ENCODE measurements at regions not wholly inside any gene's neighbourhood (a gene's known extent, or its start where the extent isn't known, plus 50 kb on each side); places are given as distances from the start of the nearest gene placed in this dataset.
"Not testable (repeated sequence)": the region's sequence is repeated elsewhere in the genome, so short reads cannot be mapped to it uniquely, and the experiment has no call there.

- Histone ChIP-seq H2AK5ac (ENCODE audit: low read depth, low read length) (no peak overlapping the region), H3K79me1 (ENCODE audit: low read depth, low read length) (no peaks in the 10 kb centered on the region), H3K4ac (ENCODE audit: low read length) (no peak overlapping the region), H3K9me3 (replicated peaks in 1 of 2; ENCODE audit: control insufficient read depth in 2 of 2, insufficient read depth in 1 of 2, low read depth in 1 of 2, low read length in 2 of 2) (no peaks in the 10 kb centered on the region), H2BK5ac (ENCODE audit: low read length) (no peak overlapping the region), H3K27me3 (ENCODE audit: control insufficient read depth in 3 of 3, insufficient read depth in 3 of 3, low read depth in 1 of 3, low read length in 3 of 3) (no peaks in the 10 kb centered on the region), H2BK12ac (ENCODE audit: low read length) (no peak overlapping the region), H3K4me1 (ENCODE audit: control insufficient read depth in 2 of 2, insufficient read depth in 1 of 2, low read depth in 1 of 2, low read length in 2 of 2) (peaks cover 5 to 8% of the 10 kb centered on the region in 2 donors), H3K27ac (replicated peaks; ENCODE audit: low read length) (peak overlapping the region; percentile 59), H3K36me3 (replicated peaks in 1 of 2; ENCODE audit: control insufficient read depth in 2 of 2, insufficient read depth in 2 of 2, low read length in 2 of 2) (no peaks in the 10 kb centered on the region), H4K8ac (ENCODE audit: low read depth, low read length) (no peak overlapping the region), H2BK120ac (ENCODE audit: low read depth, low read length) (no peak overlapping the region), H3K9ac (ENCODE audit: low read depth, low read length, poor library complexity) (no peak overlapping the region), H3K14ac (ENCODE audit: low read length) (no peak overlapping the region), H3K4me2 (ENCODE audit: insufficient read depth, low read length, poor library complexity, severe bottlenecking) (no peak overlapping the region), H4K91ac (ENCODE audit: low read depth, low read length, poor library complexity) (no peak overlapping the region), H2BK15ac (ENCODE audit: low read length) (no peak overlapping the region), H3K4me3 (ENCODE audit: low read length in 2 of 2) (no peak overlapping the region), H3K18ac (ENCODE audit: low read length) (no peak overlapping the region), H2AFZ (ENCODE audit: low read length) (peak overlapping the region; percentile 67), H3K23ac (ENCODE audit: low read depth, low read length, poor library complexity) (no peak overlapping the region)
- no peak for DNase-seq (ENCODE audit: low spot score)
- no CpG with 5 or more reads among the region's 2 CpGs for WGBS, 2 donors (ENCODE audit: extremely low coverage in 2 of 2, insufficient read length in 2 of 2, insufficient replicate concordance in 1 of 2)
These were observed 361.3 kb downstream of the NR2F1-AS1 start for GRCh38 chr5:93219641-93220145.

- H3K14ac ChIP-seq (ENCODE audit: low read length); H4K91ac ChIP-seq (ENCODE audit: low read depth, low read length, poor library complexity); H3K18ac ChIP-seq (ENCODE audit: low read length); H3K23ac ChIP-seq (ENCODE audit: low read depth, low read length, poor library complexity); H2BK15ac ChIP-seq (ENCODE audit: low read length); H2BK120ac ChIP-seq (ENCODE audit: low read depth, low read length); H3K4me3 ChIP-seq (ENCODE audit: low read length in 2 of 2); H3K4ac ChIP-seq (ENCODE audit: low read length); H2AK5ac ChIP-seq (ENCODE audit: low read depth, low read length); H3K27me3 ChIP-seq (ENCODE audit: control insufficient read depth in 3 of 3, insufficient read depth in 3 of 3, low read depth in 1 of 3, low read length in 3 of 3); H4K8ac ChIP-seq (ENCODE audit: low read depth, low read length); H3K36me3 ChIP-seq (replicated peaks in 1 of 2; ENCODE audit: control insufficient read depth in 2 of 2, insufficient read depth in 2 of 2, low read length in 2 of 2); H3K4me2 ChIP-seq (ENCODE audit: insufficient read depth, low read length, poor library complexity, severe bottlenecking); H2BK12ac ChIP-seq (ENCODE audit: low read length); H2BK5ac ChIP-seq (ENCODE audit: low read length); DNase-seq (ENCODE audit: low spot score); H3K79me1 ChIP-seq (ENCODE audit: low read depth, low read length); H3K9me3 ChIP-seq (replicated peaks in 1 of 2; ENCODE audit: control insufficient read depth in 2 of 2, insufficient read depth in 1 of 2, low read depth in 1 of 2, low read length in 2 of 2); H3K4me1 ChIP-seq (ENCODE audit: control insufficient read depth in 2 of 2, insufficient read depth in 1 of 2, low read depth in 1 of 2, low read length in 2 of 2); H3K27ac ChIP-seq (replicated peaks; ENCODE audit: low read length); H2AFZ ChIP-seq (ENCODE audit: low read length); H3K9ac ChIP-seq (ENCODE audit: low read depth, low read length, poor library complexity): not testable (repeated sequence)
- WGBS, 2 donors (ENCODE audit: extremely low coverage in 2 of 2, insufficient read length in 2 of 2, insufficient replicate concordance in 1 of 2), result no CpG with 5 or more reads among the region's 28 CpGs
These were observed 367.8 kb downstream of the NR2F1-AS1 start for GRCh38 chr5:93213111-93213794.

GRCh38 chr5:93209476-93209875 is 371.5 kb downstream of the NR2F1-AS1 start:
- Histone ChIP-seq H3K27me3 (ENCODE audit: control insufficient read depth in 3 of 3, insufficient read depth in 3 of 3, low read depth in 1 of 3, low read length in 3 of 3) (no peaks in the 10 kb centered on the region), H3K4ac (ENCODE audit: low read length) (no peak overlapping the region), H3K9ac (ENCODE audit: low read depth, low read length, poor library complexity) (no peak overlapping the region), H2BK15ac (ENCODE audit: low read length) (no peak overlapping the region), H3K79me1 (ENCODE audit: low read depth, low read length) (no peaks in the 10 kb centered on the region), H3K4me3 (ENCODE audit: low read length in 2 of 2) (no peak overlapping the region), H3K23ac (ENCODE audit: low read depth, low read length, poor library complexity) (no peak overlapping the region), H3K9me3 (replicated peaks in 1 of 2; ENCODE audit: control insufficient read depth in 2 of 2, insufficient read depth in 1 of 2, low read depth in 1 of 2, low read length in 2 of 2) (no peaks in the 10 kb centered on the region), H2AFZ (ENCODE audit: low read length) (peak overlapping the region; percentile 36), H3K4me2 (ENCODE audit: insufficient read depth, low read length, poor library complexity, severe bottlenecking) (no peak overlapping the region), H2BK120ac (ENCODE audit: low read depth, low read length) (no peak overlapping the region), H3K36me3 (replicated peaks in 1 of 2; ENCODE audit: control insufficient read depth in 2 of 2, insufficient read depth in 2 of 2, low read length in 2 of 2) (no peaks in the 10 kb centered on the region), H4K8ac (ENCODE audit: low read depth, low read length) (no peak overlapping the region), H2BK5ac (ENCODE audit: low read length) (no peak overlapping the region), H2BK12ac (ENCODE audit: low read length) (no peak overlapping the region), H2AK5ac (ENCODE audit: low read depth, low read length) (no peak overlapping the region), H4K91ac (ENCODE audit: low read depth, low read length, poor library complexity) (no peak overlapping the region), H3K4me1 (ENCODE audit: control insufficient read depth in 2 of 2, insufficient read depth in 1 of 2, low read depth in 1 of 2, low read length in 2 of 2) (no peaks in the 10 kb centered on the region), H3K18ac (ENCODE audit: low read length) (no peak overlapping the region), H3K27ac (replicated peaks; ENCODE audit: low read length) (no peak overlapping the region), H3K14ac (ENCODE audit: low read length) (no peak overlapping the region)
- no peak for DNase-seq (ENCODE audit: low spot score)
- no CpG with 5 or more reads among the region's 4 CpGs for WGBS, 2 donors (ENCODE audit: extremely low coverage in 2 of 2, insufficient read length in 2 of 2, insufficient replicate concordance in 1 of 2)

- H2BK5ac ChIP-seq (ENCODE audit: low read length), result no peak overlapping the region
- no peak overlapping the region for H3K4me3 ChIP-seq (ENCODE audit: low read length in 2 of 2)
These were observed 372.8 kb downstream of the NR2F1-AS1 start for GRCh38 chr5:93208141-93208751.

More at GRCh38 chr5:93208141-93208751, 372.8 kb downstream of the NR2F1-AS1 start:
- Histone ChIP-seq H3K4me2 (ENCODE audit: insufficient read depth, low read length, poor library complexity, severe bottlenecking) (no peak overlapping the region), H3K79me1 (ENCODE audit: low read depth, low read length) (no peaks in the 10 kb centered on the region), H3K9me3 (replicated peaks in 1 of 2; ENCODE audit: control insufficient read depth in 2 of 2, insufficient read depth in 1 of 2, low read depth in 1 of 2, low read length in 2 of 2) (no peaks in the 10 kb centered on the region), H2AFZ (ENCODE audit: low read length) (no peak overlapping the region), H2BK15ac (ENCODE audit: low read length) (no peak overlapping the region), H3K23ac (ENCODE audit: low read depth, low read length, poor library complexity) (no peak overlapping the region), H3K27ac (replicated peaks; ENCODE audit: low read length) (no peak overlapping the region), H2AK5ac (ENCODE audit: low read depth, low read length) (no peak overlapping the region), H4K8ac (ENCODE audit: low read depth, low read length) (no peak overlapping the region), H3K4me1 (ENCODE audit: control insufficient read depth in 2 of 2, insufficient read depth in 1 of 2, low read depth in 1 of 2, low read length in 2 of 2) (no peaks in the 10 kb centered on the region), H2BK12ac (ENCODE audit: low read length) (no peak overlapping the region), H2BK120ac (ENCODE audit: low read depth, low read length) (no peak overlapping the region), H3K14ac (ENCODE audit: low read length) (no peak overlapping the region), H3K4ac (ENCODE audit: low read length) (no peak overlapping the region), H3K27me3 (ENCODE audit: control insufficient read depth in 3 of 3, insufficient read depth in 3 of 3, low read depth in 1 of 3, low read length in 3 of 3) (no peaks in the 10 kb centered on the region), H3K9ac (ENCODE audit: low read depth, low read length, poor library complexity) (no peak overlapping the region), H4K91ac (ENCODE audit: low read depth, low read length, poor library complexity) (no peak overlapping the region), H3K36me3 (replicated peaks in 1 of 2; ENCODE audit: control insufficient read depth in 2 of 2, insufficient read depth in 2 of 2, low read length in 2 of 2) (no peaks in the 10 kb centered on the region), H3K18ac (ENCODE audit: low read length) (no peak overlapping the region)
- no peak for DNase-seq (ENCODE audit: low spot score)
- WGBS, 2 donors (ENCODE audit: extremely low coverage in 2 of 2, insufficient read length in 2 of 2, insufficient replicate concordance in 1 of 2), result 100% methylated on average over 1 of the region's 2 CpGs; no CpG with 5 or more reads in 1 of the 2 donors

All from neuronal stem cell (in vitro differentiated cells).